ENCODE measurements at regions not wholly inside any gene's neighbourhood (a gene's known extent, or its start where the extent isn't known, plus 50 kb on each side); places are given as distances from the start of the nearest gene placed in this dataset.

GRCh38 chr3:166186003-166186402 lies 348.8 kb upstream of the BCHE start:
- POLR2A ChIA-PET, result no interaction called here
- H3K27me3 ChIP-seq (ENCODE audit: control insufficient read depth in 1 of 2, insufficient read depth in 2 of 2, low read length in 2 of 2), result no peaks in the 10 kb centered on the region
- no peak for TF ChIP-seq CTCF (IDR thresholded peaks at IDR 0.05)
- DNase-seq (no peak), ATAC-seq (ENCODE audit: poor library complexity) (no peak)
- no peak overlapping the region for H3K4me3 Mint-ChIP-seq
- intact Hi-C loops (cut with DNase I, micrococcal nuclease), result no loop called here
- no peaks in the 10 kb centered on the region for H3K9me3 ChIP-seq (ENCODE audit: control insufficient read depth in 1 of 2, insufficient read depth in 1 of 2, low read length in 2 of 2)
- H3K27me3 Mint-ChIP-seq, result no peaks in the 10 kb centered on the region
- no peaks in the 10 kb centered on the region for H3K4me1 Mint-ChIP-seq (ENCODE audit: low read depth)
- no peaks in the 10 kb centered on the region for H3K4me1 ChIP-seq (ENCODE audit: insufficient read depth, low read length)
- H3K27ac Mint-ChIP-seq, result no peak overlapping the region
- peaks cover 6% of the 10 kb centered on the region for H3K9me3 Mint-ChIP-seq
- CTCF ChIA-PET, result no interaction called here
- no peak overlapping the region for H3K27ac ChIP-seq (ENCODE audit: low read depth in 1 of 2, low read length in 2 of 2)
- no peak overlapping the region for H3K4me3 ChIP-seq (ENCODE audit: low read length)
- no peaks in the 10 kb centered on the region for H3K36me3 Mint-ChIP-seq (ENCODE audit: low read depth)
- no peaks in the 10 kb centered on the region for H3K36me3 ChIP-seq (ENCODE audit: insufficient read depth, low read length)

DNA sequence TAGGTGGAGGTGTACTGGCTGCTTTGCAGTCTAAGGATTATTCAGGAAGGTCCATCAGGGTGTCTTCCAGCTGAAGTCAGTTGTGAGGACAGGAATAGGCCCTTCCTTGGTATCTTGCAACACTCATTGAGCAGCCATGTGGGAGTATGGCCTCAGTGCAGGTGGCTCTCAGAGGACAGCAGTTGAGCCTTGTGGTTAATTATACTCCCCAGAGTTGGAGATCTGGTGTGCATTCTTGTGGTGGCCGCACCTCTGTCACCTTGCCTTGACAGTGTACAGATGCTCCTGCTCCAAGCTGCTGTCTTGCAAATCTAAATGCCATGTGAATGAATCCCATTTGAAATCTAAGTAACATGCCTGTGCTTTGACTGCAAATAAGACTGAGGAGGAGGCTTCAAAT lies 339.9 kb upstream of the BCHE start:
- no peak for TF ChIP-seq CTCF (IDR thresholded peaks at IDR 0.05)
- ATAC-seq (ENCODE audit: poor library complexity) (no peak), DNase-seq (no peak)
- Mint-ChIP-seq H3K36me3 (ENCODE audit: low read depth) (no peaks in the 10 kb centered on the region), H3K9me3 (peaks cover 2% of the 10 kb centered on the region), H3K27ac (no peak overlapping the region), H3K27me3 (no peaks in the 10 kb centered on the region), H3K4me3 (no peak overlapping the region), H3K4me1 (ENCODE audit: low read depth) (no peaks in the 10 kb centered on the region)
- CTCF ChIA-PET, result no interaction called here
- POLR2A ChIA-PET, result no interaction called here
- no peak overlapping the region for H3K4me3 ChIP-seq (ENCODE audit: low read length)
- H3K27ac ChIP-seq (ENCODE audit: low read depth in 1 of 2, low read length in 2 of 2), result no peak overlapping the region
- no peaks in the 10 kb centered on the region for H3K9me3 ChIP-seq (ENCODE audit: control insufficient read depth in 1 of 2, insufficient read depth in 1 of 2, low read length in 2 of 2)
- intact Hi-C loops (cut with DNase I, micrococcal nuclease), result no loop called here
- no peaks in the 10 kb centered on the region for H3K36me3 ChIP-seq (ENCODE audit: insufficient read depth, low read length)
- no peaks in the 10 kb centered on the region for H3K27me3 ChIP-seq (ENCODE audit: control insufficient read depth in 1 of 2, insufficient read depth in 2 of 2, low read length in 2 of 2)
- H3K4me1 ChIP-seq (ENCODE audit: insufficient read depth, low read length), result no peaks in the 10 kb centered on the region

DNA sequence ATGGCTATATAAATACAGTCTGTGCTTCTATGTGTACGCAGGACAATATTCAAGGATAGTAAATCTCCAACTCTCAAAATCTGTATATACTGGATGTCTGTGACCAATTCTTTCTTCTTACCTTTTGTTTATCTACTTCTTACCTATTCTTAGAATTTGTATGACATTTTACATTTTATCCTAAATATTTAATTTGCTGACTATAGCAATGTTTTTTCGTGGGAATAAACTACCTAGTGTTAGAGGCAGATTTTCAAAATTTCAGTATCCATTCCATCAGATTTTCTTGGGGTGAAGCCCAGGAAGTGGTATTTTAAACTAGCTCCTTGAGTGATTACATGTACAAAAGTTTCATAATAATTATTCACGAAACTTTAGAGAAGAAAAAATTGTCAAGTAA lies 334.5 kb upstream of the BCHE start:
- ChIA-PET CTCF (no interaction called here), POLR2A (no interaction called here)
- Histone ChIP-seq H3K36me3 (ENCODE audit: insufficient read depth, low read length) (no peaks in the 10 kb centered on the region), H3K4me3 (ENCODE audit: low read length) (no peak overlapping the region), H3K4me1 (ENCODE audit: insufficient read depth, low read length) (no peaks in the 10 kb centered on the region), H3K27ac (ENCODE audit: low read depth in 1 of 2, low read length in 2 of 2) (no peak overlapping the region), H3K27me3 (ENCODE audit: control insufficient read depth in 1 of 2, insufficient read depth in 2 of 2, low read length in 2 of 2) (no peaks in the 10 kb centered on the region), H3K9me3 (ENCODE audit: control insufficient read depth in 1 of 2, insufficient read depth in 1 of 2, low read length in 2 of 2) (no peaks in the 10 kb centered on the region)
- TF ChIP-seq CTCF (IDR thresholded peaks at IDR 0.05), result no peak
- no peak for ATAC-seq (ENCODE audit: poor library complexity)
- DNase-seq, result no peak
- intact Hi-C loops (cut with DNase I, micrococcal nuclease), result no loop called here
- Mint-ChIP-seq H3K4me3 (no peak overlapping the region), H3K27me3 (no peaks in the 10 kb centered on the region), H3K36me3 (ENCODE audit: low read depth) (no peaks in the 10 kb centered on the region), H3K4me1 (ENCODE audit: low read depth) (no peaks in the 10 kb centered on the region), H3K27ac (no peak overlapping the region), H3K9me3 (peaks cover 2% of the 10 kb centered on the region)

All from CD4-positive, alpha-beta T cell (primary cell).